Hepatic stellate cell (primary cell): ENCODE measurements at regions not wholly inside any gene's neighbourhood (a gene's known extent, or its start where the extent isn't known, plus 50 kb on each side); places are given as distances from the start of the nearest gene placed in this dataset.

Experiments
- DNase-seq: peaks from one replicate; pipeline ENCODE4 v3.0.0; 2011; ENCODE audit warnings: low spot score

GRCh38 chr2:5409898-5410381, 282.2 kb upstream of the SOX11 start:
- DNase-seq = no peak

GRCh38 chr2:5410991-5411700, 281.0 kb upstream of the SOX11 start:
- no peak for DNase-seq

- no peak for DNase-seq
Observed at GRCh38 chr2:5412001-5412400, 280.2 kb upstream of the SOX11 start.

GRCh38 chr2:5433855-5434254, 258.3 kb upstream of the SOX11 start:
- no peak for DNase-seq

- no peak for DNase-seq
Observed at GRCh38 chr2:5437375-5437774, 254.8 kb upstream of the SOX11 start.

- no peak for DNase-seq
Observed at GRCh38 chr2:5440174-5440573, 252.0 kb upstream of the SOX11 start.

- DNase-seq = no peak
Observed at GRCh38 chr2:5442736-5443135, 249.4 kb upstream of the SOX11 start.

- no peak for DNase-seq
Observed at GRCh38 chr2:5444168-5444567, 248.0 kb upstream of the SOX11 start.

- no peak for DNase-seq
Observed at GRCh38 chr2:5444854-5445253, 247.3 kb upstream of the SOX11 start.

GRCh38 chr2:5449867-5450266, 242.3 kb upstream of the SOX11 start:
- DNase-seq = no peak

- DNase-seq = no peak
Observed at GRCh38 chr2:5453220-5454050, 238.7 kb upstream of the SOX11 start.

- DNase-seq = no peak
Observed at GRCh38 chr2:5454051-5454390, 238.2 kb upstream of the SOX11 start.

- DNase-seq = no peak
Observed at GRCh38 chr2:5459041-5459440, 233.1 kb upstream of the SOX11 start.

GRCh38 chr2:5464657-5465056, 227.5 kb upstream of the SOX11 start:
- no peak for DNase-seq

- DNase-seq = no peak
Observed at GRCh38 chr2:5465859-5466258, 226.3 kb upstream of the SOX11 start.

- DNase-seq = no peak
Observed at GRCh38 chr2:5467178-5467905, 224.8 kb upstream of the SOX11 start.

GRCh38 chr2:5472673-5473072, 219.5 kb upstream of the SOX11 start:
- DNase-seq = no peak

- no peak for DNase-seq
Observed at GRCh38 chr2:5473635-5474034, 218.5 kb upstream of the SOX11 start.

GRCh38 chr2:5474716-5475115, 217.5 kb upstream of the SOX11 start:
- no peak for DNase-seq

- no peak for DNase-seq
Observed at GRCh38 chr2:5479265-5479928, 212.8 kb upstream of the SOX11 start.

GRCh38 chr2:5482929-5483331, 209.3 kb upstream of the SOX11 start:
- no peak for DNase-seq

- no peak for DNase-seq
Observed at GRCh38 chr2:5484868-5485267, 207.3 kb upstream of the SOX11 start.
